HUES48 (cell line): ENCODE measurements at regions not wholly inside any gene's neighbourhood (a gene's known extent, or its start where the extent isn't known, plus 50 kb on each side); places are given as distances from the start of the nearest gene placed in this dataset.

Experiments
- H3K27ac ChIP-seq: one replicate; pipeline ENCODE4 v1.7.0; 2013; ENCODE audit warnings: low read depth, low read length, inconsistent platforms
- H3K27me3 ChIP-seq: 2 replicates; pipeline ENCODE4 v1.6.1; 2013; ENCODE audit warnings: mild to moderate bottlenecking, low read length; ENCODE audit not compliant: control insufficient read depth, insufficient read depth
- H3K36me3 ChIP-seq: 2 replicates; pipeline ENCODE4 v1.6.1; 2013; ENCODE audit warnings: low read length; ENCODE audit not compliant: control insufficient read depth, insufficient read depth
- H3K4me1 ChIP-seq: 2 replicates; pipeline ENCODE4 v1.6.1; 2013; ENCODE audit warnings: mild to moderate bottlenecking, low read length; ENCODE audit not compliant: control insufficient read depth, insufficient read depth
- H3K4me3 ChIP-seq: 2 replicates; pipeline ENCODE4 v1.5.1; 2013; ENCODE audit warnings: mild to moderate bottlenecking, low read depth, low read length
- H3K9ac ChIP-seq: 2 replicates; pipeline ENCODE4 v1.6.1; 2013; ENCODE audit warnings: mild to moderate bottlenecking, low read depth, low read length, moderate library complexity
- H3K9me3 ChIP-seq: 2 replicates; pipeline ENCODE4 v1.6.1; 2013; ENCODE audit warnings: low read length; ENCODE audit not compliant: control insufficient read depth, insufficient read depth

DNA sequence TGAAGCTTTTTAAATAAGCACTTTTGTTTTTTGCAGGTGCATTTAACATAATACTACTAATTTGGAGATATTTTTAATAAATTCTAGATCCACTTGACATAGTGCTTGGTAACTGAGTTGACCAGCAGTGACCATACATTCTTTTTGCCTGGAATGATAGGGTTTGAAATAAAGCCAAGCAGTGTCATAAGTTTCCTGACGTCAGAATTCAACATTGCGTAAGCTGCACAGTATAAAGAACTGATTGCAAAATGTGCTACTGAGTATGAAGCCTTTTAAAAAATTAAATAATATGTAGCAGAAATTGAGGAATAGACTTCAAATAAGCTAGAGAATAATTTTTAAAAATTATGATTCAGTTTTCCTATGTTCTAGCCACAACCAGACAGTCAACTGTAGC, 454.6 kb upstream of the ARPP21 start:
- no peaks in the 10 kb centered on the region for H3K36me3 ChIP-seq
- H3K27ac ChIP-seq = no peak overlapping the region
- no peak overlapping the region for H3K9ac ChIP-seq

DNA sequence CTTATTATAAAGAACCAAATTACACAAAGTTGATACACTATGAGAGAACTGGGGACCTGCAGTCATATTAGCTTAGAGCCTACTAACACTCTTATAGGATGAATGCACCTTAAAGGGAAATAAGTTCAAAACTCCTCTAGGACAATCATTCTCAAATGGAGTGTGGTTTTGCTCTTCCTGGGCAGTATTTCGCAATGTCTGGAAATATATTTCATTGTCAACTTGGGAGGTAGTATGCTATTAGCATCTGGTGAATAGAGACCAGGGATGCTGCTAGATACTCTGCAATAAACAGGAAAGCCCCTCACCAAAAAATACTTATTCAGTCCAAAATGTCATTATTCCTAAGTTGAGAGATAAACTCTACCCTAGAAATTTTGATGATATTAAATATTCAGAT, 451.4 kb upstream of the ARPP21 start:
- Histone ChIP-seq H3K27ac (no peak overlapping the region), H3K27me3 (no peaks in the 10 kb centered on the region), H3K36me3 (no peaks in the 10 kb centered on the region)

More for the DNA sequence above, 454.6 kb upstream of the ARPP21 start:
- peaks cover 24% of the 10 kb centered on the region; the same call in 1 of the 2 replicates for H3K9me3 ChIP-seq
- H3K4me3 ChIP-seq = no peak overlapping the region
- no peaks in the 10 kb centered on the region for H3K27me3 ChIP-seq
- no peaks in the 10 kb centered on the region for H3K4me1 ChIP-seq

DNA sequence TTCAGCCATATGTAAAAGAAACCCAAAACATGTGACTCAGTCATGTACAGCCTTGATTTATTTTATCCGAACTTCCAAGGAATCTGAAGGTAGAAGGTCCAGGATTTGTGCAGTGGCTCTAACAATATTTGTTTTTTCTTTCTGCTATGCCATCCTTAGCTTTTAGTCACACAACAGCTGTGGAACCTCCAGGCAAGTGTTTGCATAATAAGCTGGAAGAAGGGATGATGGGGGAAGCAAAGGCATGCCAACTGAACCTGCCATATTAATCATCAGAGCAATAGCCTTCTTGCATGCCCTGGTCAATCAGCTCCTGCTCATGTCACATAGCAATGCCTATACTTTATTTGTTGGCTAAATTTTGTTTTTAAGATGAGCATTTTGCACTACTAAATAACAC, 444.7 kb upstream of the ARPP21 start:
- Histone ChIP-seq H3K9ac (no peak overlapping the region), H3K27ac (no peak overlapping the region), H3K4me1 (no peaks in the 10 kb centered on the region), H3K36me3 (no peaks in the 10 kb centered on the region), H3K9me3 (no peaks in the 10 kb centered on the region), H3K27me3 (no peaks in the 10 kb centered on the region), H3K4me3 (no peak overlapping the region)

More for the DNA sequence above, 451.4 kb upstream of the ARPP21 start:
- Histone ChIP-seq H3K9me3 (peaks cover 6% of the 10 kb centered on the region; the same call in 1 of the 2 replicates), H3K9ac (no peak overlapping the region), H3K4me1 (no peaks in the 10 kb centered on the region), H3K4me3 (no peak overlapping the region)

DNA sequence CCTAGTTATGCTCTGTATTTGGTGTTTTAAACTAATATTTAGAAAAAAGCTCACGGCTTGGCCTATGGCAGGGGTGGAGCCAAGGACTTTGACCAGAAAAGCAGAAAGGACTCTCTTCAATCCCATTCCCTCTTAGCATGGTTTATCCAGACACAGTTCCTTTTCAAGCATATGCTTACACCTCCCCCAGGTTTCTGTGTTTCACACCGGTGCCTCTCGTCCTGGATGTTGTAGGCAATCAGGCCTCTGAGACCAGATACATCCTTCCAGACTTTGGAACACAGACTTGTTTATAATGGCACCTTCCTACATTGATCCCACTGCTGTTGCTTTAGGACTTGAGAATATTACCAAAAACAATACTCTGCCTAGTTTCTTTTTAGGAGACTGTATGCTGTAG, 440.5 kb upstream of the ARPP21 start:
- H3K4me1 ChIP-seq = no peaks in the 10 kb centered on the region
- no peaks in the 10 kb centered on the region for H3K27me3 ChIP-seq
- H3K9ac ChIP-seq = no peak overlapping the region
- no peak overlapping the region for H3K27ac ChIP-seq
- H3K9me3 ChIP-seq = no peaks in the 10 kb centered on the region
- no peaks in the 10 kb centered on the region for H3K36me3 ChIP-seq
- H3K4me3 ChIP-seq = no peak overlapping the region

DNA sequence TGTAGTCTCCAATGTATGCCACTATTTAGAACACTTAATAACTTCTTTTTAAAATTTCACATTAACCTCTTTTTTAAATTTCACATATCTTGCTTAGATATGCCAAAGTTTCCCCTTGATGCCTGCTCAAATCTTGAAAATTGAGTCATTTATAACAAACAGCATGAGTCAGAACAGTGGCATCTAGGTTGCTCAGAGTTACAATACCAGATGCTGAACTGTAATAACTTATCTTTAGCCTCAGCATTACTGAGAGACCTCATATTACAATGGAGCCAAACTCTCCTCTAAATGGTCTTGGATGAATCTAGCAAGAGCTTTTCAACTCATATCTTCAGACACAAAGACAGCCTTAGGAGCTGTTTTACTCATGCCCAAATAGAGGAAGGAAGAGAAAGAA, 439.3 kb upstream of the ARPP21 start:
- Histone ChIP-seq H3K9ac (no peak overlapping the region), H3K36me3 (no peaks in the 10 kb centered on the region), H3K27me3 (no peaks in the 10 kb centered on the region), H3K4me1 (no peaks in the 10 kb centered on the region), H3K4me3 (no peak overlapping the region), H3K9me3 (no peaks in the 10 kb centered on the region), H3K27ac (no peak overlapping the region)

DNA sequence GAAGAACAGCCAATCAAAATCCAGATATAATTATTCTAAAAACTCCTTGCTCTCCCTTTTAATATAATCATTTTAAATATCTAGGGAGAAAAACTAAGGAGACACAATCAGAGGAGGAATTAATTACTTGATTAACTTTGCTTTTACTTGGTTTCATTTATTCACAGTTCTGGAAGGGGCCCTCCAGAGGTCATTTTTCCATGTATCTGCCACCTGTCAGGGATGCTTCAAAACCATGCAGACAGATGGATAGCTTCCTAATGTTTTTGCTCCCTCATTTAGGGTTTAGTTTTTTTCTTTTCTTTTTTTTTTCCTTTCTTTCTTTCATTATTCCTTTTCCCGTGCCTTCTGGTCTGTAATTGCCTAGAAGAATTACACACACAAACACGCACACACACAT, 438.1 kb upstream of the ARPP21 start:
- H3K36me3 ChIP-seq = no peaks in the 10 kb centered on the region
- H3K4me3 ChIP-seq = no peak overlapping the region
- H3K4me1 ChIP-seq = no peaks in the 10 kb centered on the region
- H3K27me3 ChIP-seq = no peaks in the 10 kb centered on the region
- H3K27ac ChIP-seq = no peak overlapping the region
- no peak overlapping the region for H3K9ac ChIP-seq
- no peaks in the 10 kb centered on the region for H3K9me3 ChIP-seq

DNA sequence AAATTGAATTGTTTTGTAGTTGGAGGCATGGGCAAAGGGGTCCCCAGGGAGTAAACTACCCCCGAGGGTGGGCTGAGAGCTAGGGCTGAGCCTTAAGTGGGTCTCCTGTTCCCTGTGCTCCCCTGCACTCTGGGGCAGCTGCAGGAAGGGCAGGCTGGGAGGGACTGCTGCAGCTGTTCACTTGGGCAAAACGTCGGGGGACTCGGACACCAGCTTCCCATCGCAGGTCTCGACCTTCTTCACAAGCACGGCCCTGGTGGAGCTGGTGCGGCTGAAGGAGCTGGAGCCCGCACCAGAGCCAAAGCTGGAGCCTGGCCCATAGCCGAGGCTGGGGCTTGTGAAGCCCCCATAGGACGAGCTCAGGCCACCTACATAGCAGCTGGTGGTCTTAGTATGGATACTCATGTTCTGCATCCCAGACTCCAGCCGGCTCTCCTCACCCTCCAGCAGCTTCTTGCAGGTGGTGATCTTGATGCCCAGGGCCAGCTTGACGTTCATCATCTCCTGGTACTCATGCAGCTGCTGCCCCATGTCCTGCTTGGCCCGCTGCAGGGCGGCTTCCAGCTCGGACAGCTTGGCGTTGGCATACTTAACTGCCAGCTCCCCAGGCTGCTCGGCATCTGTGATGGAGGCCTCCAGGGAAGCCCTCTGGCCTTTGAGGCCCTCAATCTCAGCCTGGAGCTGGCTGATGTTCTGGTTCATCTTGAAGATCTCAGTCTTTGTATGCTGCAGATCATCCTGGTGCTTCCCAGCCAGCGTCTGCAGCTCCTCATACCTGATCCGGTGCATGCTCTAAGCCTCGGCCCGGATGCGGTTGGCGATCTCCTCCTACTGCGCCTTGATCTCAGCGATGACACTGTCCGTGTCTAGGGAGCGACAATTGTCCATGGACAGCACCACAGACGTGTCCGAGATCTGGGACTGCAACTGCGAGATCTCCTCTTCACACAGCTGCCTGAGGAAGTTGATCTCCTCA, 423.5 kb upstream of the ARPP21 start:
- H3K9ac ChIP-seq = no peak overlapping the region
- H3K27me3 ChIP-seq = no peaks in the 10 kb centered on the region
- H3K36me3 ChIP-seq = no peaks in the 10 kb centered on the region
- no peak overlapping the region for H3K4me3 ChIP-seq
- H3K9me3 ChIP-seq = peaks cover 2% of the 10 kb centered on the region; the same call in 1 of the 2 replicates
- no peak overlapping the region for H3K27ac ChIP-seq
- H3K4me1 ChIP-seq = no peaks in the 10 kb centered on the region

DNA sequence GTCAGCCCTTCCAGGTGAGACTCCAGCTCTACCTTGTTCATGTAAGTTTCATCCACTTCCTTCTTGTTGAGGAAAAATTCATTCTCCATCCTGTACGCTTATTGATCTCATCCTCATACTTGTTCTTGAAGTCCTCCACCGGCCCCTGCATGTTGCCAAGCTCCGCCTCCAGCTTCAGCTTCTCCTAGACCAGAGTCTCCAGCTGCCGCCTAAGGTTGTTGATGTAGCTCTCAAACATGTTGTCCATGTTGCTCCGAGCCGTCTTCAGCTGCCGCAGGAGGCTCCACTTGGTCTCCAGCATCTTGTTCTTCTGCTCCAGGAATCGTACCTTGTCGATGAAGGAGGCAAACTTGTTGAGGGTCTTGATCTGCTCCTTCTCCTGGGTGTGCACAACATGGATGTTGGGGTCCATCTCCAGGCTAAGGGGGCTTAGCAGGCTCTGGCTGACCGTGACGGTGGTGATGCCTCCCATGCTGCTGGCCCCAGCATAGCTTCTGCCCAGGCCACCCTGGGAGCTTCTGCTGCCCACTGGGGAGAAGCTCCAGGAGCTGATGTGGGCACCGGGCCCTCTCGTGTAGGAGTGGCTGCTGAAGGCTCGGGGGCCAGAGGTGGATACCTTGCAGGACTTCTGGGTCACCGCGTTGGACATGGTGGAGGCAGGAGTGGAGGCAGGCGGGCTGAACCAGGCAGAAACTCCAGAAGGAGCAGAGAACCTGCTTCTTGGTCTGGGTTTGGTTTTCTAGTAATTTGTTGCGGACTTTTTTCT, 422.6 kb upstream of the ARPP21 start:
- Histone ChIP-seq H3K27me3 (no peaks in the 10 kb centered on the region), H3K4me3 (no peak overlapping the region), H3K9me3 (peaks cover 2% of the 10 kb centered on the region; the same call in 1 of the 2 replicates), H3K4me1 (no peaks in the 10 kb centered on the region), H3K9ac (no peak overlapping the region), H3K27ac (no peak overlapping the region), H3K36me3 (no peaks in the 10 kb centered on the region)

DNA sequence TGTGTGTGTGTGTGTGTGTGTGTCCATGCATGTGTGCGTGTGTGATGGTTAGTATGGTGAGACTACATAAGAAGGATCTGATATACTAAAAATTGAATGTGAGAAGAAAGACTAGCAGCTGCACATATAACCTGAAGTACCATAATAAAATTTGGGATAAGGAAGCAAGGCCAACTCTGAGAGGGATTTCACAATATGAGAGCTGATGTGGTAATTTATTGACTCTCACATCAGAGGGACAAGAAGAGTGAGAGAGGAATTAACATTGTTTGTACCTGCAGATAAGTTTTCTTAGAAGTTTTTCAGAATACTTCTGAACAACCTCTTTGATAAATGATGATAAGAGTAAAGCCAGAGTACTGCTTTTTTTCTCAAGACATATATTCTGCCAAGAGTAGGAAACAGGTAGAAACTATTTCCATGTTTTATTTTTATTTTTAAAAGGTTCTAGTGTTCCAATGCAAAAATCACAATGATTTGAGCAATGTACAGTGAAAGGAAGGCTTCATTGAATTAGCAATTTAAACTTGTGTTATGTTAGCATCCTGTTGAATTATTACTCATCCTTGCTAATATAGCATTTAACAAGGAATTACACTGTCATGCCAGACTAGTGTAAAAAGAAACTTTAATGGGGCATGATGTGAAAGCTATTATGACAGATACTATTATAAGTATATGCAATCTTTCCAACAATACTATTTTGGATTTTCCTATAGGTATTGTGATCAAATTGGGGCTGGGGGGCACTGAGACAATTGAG, 415.5 kb upstream of the ARPP21 start:
- Histone ChIP-seq H3K36me3 (no peaks in the 10 kb centered on the region), H3K9me3 (no peaks in the 10 kb centered on the region; the same call in 1 of the 2 replicates), H3K27ac (no peak overlapping the region), H3K9ac (no peak overlapping the region), H3K27me3 (no peaks in the 10 kb centered on the region), H3K4me1 (no peaks in the 10 kb centered on the region), H3K4me3 (no peak overlapping the region)

DNA sequence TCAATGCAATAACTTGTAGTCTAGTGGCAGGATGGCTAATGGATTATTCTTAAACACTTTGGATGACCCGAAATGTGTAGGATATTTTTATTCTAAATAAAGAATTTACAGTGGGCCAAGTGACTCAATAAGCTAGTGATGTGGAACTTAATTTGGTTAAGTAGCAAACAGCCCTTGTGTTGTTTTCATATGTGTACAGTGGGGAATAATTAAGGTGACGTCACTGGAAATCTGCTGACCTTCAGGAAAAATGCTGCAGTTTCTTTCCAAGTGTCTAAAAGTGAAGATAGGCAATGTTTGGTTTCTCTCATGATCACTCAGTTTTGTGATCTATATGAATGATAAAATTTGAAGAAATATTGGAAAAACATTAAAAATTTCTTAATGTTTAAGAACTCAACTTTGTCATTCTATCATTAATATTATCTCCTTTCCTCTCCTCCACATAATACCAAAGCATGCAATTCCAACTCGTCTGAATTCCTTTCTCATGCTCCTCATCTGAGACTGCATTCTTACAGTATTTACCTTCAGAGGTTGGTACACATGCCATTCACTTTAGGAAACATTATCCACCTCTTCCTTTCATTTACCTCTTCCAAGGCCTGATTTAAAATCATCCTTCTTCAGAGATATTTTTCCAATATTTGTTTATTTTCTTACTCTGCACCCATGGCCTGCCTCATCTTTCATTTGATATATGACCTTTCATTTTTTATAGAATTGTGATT, 414.6 kb upstream of the ARPP21 start:
- Histone ChIP-seq H3K27ac (no peak overlapping the region), H3K27me3 (no peaks in the 10 kb centered on the region), H3K4me1 (no peaks in the 10 kb centered on the region), H3K9ac (no peak overlapping the region), H3K36me3 (no peaks in the 10 kb centered on the region), H3K4me3 (no peak overlapping the region), H3K9me3 (no peaks in the 10 kb centered on the region; the same call in 1 of the 2 replicates)
